LNCaP clone FGC (cell line): ENCODE measurements at regions not wholly inside any gene's neighbourhood (a gene's known extent, or its start where the extent isn't known, plus 50 kb on each side); places are given as distances from the start of the nearest gene placed in this dataset.
"Not testable (repeated sequence)": the region's sequence is repeated elsewhere in the genome, so short reads cannot be mapped to it uniquely, and the experiment has no call there.

Experiments used
- DNase-seq: peaks from one replicate; pipeline ENCODE4 v3.0.0-alpha.2; 2011; ENCODE audit warnings: low read depth
- H3K4me3 ChIP-seq: 2 replicates; pipeline ENCODE4 v1.5.1; 2011; ENCODE audit warnings: mild to moderate bottlenecking, low read depth, low read length, control low read depth
- TF ChIP-seq, protein P1 (sequence below): IDR thresholded peaks from 2 replicates; pipeline ENCODE4 v1.5.1; 2012; ENCODE audit warnings: mild to moderate bottlenecking; ENCODE audit not compliant: control insufficient read depth, insufficient read depth; ENCODE audit errors: extremely low read depth

DNA sequence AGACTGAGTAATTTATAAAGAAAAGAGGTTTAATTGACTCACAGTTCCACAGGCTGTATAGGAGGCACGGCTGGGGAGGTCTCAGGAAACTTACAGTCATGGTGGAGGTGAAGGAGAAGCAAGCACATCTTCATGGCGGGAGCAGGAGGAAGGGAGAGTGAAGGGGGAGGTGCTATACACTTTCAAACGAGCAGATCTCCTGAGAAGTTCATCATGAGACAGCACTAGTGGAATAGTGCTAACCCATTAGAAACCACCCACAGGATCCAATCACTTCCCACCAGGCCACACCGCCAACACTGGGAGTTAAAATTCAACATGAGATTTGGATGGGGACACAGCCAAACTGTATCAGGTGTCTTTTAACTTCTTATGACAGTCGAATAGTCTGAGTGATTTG, 1459.3 kb upstream of the ACO1 start:
- no peak overlapping the region for H3K4me3 ChIP-seq
- TF ChIP-seq, protein P1, sequence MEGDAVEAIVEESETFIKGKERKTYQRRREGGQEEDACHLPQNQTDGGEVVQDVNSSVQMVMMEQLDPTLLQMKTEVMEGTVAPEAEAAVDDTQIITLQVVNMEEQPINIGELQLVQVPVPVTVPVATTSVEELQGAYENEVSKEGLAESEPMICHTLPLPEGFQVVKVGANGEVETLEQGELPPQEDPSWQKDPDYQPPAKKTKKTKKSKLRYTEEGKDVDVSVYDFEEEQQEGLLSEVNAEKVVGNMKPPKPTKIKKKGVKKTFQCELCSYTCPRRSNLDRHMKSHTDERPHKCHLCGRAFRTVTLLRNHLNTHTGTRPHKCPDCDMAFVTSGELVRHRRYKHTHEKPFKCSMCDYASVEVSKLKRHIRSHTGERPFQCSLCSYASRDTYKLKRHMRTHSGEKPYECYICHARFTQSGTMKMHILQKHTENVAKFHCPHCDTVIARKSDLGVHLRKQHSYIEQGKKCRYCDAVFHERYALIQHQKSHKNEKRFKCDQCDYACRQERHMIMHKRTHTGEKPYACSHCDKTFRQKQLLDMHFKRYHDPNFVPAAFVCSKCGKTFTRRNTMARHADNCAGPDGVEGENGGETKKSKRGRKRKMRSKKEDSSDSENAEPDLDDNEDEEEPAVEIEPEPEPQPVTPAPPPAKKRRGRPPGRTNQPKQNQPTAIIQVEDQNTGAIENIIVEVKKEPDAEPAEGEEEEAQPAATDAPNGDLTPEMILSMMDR, result no peak
- no peak for DNase-seq

DNA sequence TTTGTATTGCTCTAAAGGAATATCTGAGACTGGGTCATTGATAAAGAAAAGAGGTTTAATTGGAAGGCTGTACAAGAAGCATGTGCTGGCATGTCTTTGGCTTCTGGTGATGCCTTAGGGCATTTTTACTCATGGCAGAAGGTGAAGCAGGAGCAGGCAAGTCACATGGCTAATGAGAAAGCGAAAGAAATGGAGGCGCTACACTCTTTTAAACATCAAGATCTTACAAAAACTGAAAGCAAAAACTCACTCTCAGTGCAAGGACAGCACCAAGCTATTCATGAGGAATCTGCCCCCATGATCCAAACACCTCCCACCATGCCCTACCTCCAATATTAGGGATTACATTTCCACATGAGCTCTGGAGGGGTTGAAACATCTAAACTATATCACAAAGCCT, 1458.8 kb upstream of the ACO1 start:
- H3K4me3 ChIP-seq, result no peak overlapping the region
- TF ChIP-seq, protein P1, result no peak
- DNase-seq, result no peak

GRCh38 chr9:30928045-30928444, 1456.4 kb upstream of the ACO1 start:
- no peak for DNase-seq
- H3K4me3 ChIP-seq, result no peak overlapping the region
- TF ChIP-seq, protein P1, result no peak

GRCh38 chr9:30932226-30932625, 1452.2 kb upstream of the ACO1 start:
- TF ChIP-seq, protein P1, result no peak

GRCh38 chr9:30935730-30936129, 1448.7 kb upstream of the ACO1 start:
- TF ChIP-seq, protein P1, result no peak
- no peak for DNase-seq

More at GRCh38 chr9:30932226-30932625, 1452.2 kb upstream of the ACO1 start:
- no peak for DNase-seq
- H3K4me3 ChIP-seq, result no peak overlapping the region

GRCh38 chr9:30937106-30937505, 1447.3 kb upstream of the ACO1 start:
- DNase-seq, result no peak
- TF ChIP-seq, protein P1, result no peak
- no peak overlapping the region for H3K4me3 ChIP-seq

More at GRCh38 chr9:30935730-30936129, 1448.7 kb upstream of the ACO1 start:
- no peak overlapping the region for H3K4me3 ChIP-seq

DNA sequence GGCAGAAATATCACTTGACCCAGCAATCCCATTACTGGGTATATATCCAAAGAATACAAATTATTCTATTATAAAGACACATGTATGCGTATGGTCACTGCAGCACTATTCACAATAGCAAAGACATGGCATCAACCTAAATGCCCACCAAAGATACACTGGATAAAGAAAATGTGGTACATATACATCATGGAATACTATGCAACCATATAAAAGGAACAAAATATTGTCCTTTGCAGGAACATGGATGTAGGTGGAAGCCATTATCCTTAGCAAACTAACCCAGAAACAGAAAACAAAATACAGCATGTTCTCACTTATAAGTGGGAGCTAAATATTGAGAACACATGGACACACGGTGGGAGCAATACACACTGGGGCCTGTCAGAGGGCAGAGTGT, 1441.6 kb upstream of the ACO1 start:
- not testable (repeated sequence) for DNase-seq, H3K4me3 ChIP-seq
